ENCODE measurements at regions not wholly inside any gene's neighbourhood (a gene's known extent, or its start where the extent isn't known, plus 50 kb on each side); places are given as distances from the start of the nearest gene placed in this dataset.

DNA sequence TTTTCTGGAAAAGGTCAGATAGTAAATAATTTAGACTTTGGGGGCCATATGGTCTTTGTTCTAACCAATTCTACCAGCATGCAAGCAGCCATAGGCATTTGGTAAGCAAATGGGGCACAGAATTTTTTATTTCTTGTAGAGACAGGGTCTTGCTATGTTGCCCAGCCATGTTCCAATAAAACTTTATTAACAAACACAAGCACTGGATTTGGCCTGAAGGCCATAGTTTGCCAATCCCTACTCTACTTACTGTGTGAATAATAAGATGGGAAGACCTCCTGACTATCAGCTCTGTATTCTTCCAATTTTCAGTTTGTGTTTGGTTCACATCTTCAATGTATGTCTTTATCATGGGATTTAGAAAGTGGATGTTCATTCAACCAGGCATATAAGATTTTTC is 53.0 kb upstream of the SERP2 start:
- TF ChIP-seq CTCF (IDR thresholded peaks at IDR 0.05) (no peak), ZFX (IDR thresholded peaks at IDR 0.05; ENCODE audit: borderline replicate concordance) (no peak)

All from 22Rv1 (cell line).